IPS-NIHi11 (cell line): ENCODE measurements at regions not wholly inside any gene's neighbourhood (a gene's known extent, or its start where the extent isn't known, plus 50 kb on each side); places are given as distances from the start of the nearest gene placed in this dataset.

Experiments
- DNase-seq: peaks from one replicate; pipeline ENCODE4 v3.0.0; 2012; ENCODE audit warnings: mixed read lengths, low spot score

DNA sequence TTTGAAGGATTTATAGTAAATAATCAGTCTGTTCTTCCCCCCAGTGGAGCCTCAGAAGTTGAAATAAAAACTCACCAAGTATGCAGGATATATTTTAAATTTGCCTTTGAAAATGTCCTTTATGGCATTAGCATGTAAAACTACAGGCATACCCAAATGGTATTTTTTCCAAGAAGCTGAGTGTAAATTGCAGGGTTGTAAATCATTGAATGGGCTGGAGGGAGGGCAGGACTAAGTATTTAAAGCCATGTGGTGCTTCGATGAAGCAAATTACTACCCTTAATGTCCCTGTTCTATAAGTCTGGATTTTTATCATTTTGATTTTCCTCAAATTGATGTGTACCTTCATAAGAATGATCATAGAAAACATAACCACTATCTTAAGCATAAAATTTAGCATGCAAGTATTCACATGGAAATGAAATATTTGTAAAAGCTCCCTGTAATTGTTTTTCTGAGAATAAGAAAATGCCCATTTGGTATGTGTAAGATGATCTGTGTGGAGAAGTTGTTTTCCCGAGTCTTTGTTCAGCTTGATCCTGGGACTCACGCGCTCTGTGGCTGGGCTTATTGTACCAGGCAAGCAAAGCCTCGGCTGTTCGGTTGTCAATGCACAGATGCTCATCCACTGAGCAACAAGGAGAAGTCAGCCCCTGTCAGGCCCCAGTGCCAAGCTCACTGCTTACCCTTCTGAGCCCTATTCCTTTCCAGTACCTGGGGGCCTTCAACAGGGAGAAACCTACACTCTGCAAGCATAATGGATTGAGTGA lies 66.7 kb downstream of the CD164 start:
- no peak for DNase-seq

GRCh38 chr6:109314313-109314712 lies 68.0 kb downstream of the CD164 start:
- no peak for DNase-seq

DNA sequence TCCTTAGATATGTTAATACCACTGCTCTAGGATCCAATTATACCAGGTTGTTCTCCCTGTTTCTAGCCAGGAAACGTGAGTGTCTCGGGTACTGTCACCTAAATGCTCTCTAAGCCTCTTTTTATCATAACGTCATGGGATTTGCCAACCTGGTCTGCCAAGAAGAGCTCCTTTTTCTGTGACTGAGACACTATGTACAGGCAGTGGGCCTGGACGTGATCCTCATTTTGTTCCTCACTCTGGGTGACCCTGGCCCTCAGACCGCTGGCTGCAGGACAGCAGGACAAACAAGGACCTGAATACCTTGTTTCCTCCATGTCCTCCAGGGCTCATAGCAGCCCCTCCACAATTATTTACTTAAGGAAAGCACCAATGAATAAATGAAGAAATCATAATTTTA lies 69.1 kb downstream of the CD164 start:
- DNase-seq: no peak

DNA sequence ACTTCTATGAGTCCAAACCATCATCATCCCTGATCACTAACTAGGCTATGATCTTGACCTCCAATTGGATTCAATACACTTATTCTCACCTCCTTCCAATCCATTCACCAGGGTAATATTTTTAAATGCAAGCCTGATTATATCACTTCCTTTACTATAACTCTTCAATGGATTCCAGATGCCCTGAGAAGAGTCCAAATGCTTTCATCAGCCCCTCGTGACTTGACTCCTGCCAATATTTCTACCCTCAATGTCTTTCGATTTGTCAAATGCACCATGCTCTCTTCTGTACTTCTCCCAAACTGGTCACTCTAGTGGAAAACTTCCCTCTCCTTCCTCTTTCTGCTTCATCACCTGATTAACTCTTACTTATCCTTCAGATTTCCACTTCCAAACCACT lies 70.8 kb downstream of the CD164 start:
- DNase-seq: no peak

DNA sequence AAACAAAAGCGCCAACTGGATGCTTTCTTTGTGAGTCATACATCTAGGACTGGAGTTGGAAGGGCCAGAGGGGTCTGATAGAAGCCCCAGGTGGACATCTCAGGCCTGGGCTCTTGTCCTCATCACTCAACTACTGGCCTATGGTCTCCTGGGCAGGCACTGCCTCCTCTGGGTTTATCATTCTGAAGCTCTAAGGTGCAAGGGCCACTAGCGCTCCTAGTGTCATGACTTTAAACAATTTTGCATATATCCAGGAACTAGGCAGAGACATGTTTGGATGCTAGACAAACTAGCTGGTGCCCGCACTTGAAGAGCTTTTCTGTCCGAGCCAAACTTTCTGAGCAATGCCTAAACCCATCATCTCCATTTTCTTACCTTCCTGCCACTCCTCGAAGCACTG lies 72.3 kb downstream of the CD164 start:
- no peak for DNase-seq

GRCh38 chr6:109308018-109308492 lies 74.2 kb downstream of the CD164 start:
- DNase-seq: no peak

DNA sequence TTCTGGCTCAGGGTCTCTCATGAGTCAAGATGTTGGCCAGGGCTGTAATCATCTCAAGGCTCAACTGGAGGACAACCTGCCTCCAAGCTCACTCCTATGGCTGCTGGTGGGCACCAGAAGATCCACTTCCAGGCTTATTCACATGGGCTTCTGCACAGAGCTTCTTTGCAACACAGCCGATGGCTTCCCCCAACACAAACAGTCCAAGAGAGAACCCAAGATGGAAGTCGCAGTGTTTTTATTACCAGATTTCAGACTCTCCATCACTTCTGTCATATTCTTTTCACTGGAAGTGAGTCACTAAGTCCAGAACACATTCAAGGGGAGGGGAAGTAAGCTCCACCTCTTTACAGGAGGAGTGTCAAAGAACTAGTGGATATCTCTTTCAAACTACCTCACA lies 75.5 kb downstream of the CD164 start:
- DNase-seq: no peak

DNA sequence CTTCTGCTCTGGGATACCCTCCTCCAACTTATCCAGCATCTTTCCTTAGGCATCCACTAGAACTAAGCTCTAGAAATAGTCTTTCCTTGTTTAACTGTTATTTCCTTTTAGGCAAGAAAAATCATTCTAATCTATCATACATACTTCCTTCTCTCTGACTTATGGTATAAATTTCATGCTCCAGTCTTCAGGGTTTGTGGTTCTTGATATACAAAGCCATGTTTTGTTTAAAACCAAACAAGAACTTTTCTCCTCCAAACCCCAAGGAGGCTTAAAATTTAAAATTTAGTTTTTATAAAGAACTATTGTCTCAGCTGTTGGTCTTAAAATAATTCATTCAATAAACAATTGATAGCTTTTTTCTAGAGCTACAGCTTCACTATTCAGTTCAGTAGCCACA lies 77.2 kb downstream of the CD164 start:
- DNase-seq: no peak

DNA sequence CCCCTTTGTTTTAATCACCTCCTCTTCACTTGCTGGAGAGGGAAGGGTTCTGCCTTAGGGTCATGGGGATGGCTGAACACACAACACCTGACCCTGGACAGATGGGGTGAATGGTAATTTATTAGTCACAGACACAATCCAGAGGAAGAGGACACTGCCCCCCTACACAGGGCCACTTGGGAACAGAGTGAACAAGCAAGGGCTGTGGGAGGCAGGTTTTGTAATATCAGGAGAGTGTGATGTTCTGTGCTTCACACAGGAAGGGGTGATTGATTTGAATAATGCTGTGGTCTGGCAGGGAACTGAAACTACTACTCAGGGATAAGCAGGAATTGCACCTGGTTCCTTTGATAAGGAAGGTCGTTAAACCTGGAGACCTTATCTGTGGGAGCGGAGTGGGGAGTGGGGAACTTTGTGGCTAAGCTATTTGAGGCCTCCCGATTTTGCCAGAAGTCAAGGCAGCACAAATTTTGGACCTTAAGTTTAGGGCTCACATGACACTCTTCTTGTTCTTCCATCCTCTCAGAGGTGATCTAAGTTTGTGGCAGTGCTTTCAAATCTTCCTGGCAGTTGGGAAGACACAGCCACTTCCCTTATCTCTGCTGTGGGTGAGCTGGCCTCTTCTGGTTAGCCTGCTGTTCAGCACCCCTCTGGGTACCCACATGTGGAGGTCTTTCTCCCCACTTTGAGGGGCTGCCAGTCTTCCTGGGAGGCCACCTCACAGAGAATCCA lies 77.8 kb downstream of the CD164 start:
- DNase-seq: no peak

DNA sequence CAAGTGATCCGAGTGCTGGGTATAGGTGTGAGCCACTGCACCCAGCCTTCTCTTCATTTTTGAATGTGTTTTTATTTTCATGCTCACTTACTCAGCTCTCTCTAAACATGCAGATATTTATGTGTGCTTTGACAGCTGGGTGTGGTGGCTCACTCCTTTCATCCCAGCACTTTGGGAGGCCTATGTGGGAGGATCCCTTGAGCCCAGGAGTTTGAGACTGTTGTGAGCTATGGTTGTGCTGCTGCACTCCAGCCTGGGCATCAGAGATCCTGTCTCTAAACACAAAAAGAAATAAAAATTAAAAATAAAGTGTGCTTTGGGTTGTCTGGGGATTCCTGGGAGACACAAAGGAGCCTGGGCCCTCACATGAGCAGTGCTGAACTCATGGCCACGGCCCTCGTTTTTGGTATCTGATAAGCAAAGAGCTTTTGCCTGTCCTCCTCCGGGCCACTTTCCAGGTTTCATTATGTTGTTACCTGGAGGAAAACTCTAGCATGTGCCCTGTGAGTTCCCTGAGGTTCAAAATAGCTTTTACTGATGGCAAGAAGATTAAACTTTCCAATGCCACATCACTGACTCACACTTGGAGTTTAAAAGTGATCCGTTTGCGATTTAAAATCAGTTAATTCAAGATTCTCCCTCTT lies 78.5 kb downstream of the CD164 start:
- no peak for DNase-seq

- no peak for DNase-seq
These were observed 79.1 kb downstream of the CD164 start for GRCh38 chr6:109303164-109303563.

GRCh38 chr6:109302176-109302575 lies 80.1 kb downstream of the CD164 start:
- no peak for DNase-seq

DNA sequence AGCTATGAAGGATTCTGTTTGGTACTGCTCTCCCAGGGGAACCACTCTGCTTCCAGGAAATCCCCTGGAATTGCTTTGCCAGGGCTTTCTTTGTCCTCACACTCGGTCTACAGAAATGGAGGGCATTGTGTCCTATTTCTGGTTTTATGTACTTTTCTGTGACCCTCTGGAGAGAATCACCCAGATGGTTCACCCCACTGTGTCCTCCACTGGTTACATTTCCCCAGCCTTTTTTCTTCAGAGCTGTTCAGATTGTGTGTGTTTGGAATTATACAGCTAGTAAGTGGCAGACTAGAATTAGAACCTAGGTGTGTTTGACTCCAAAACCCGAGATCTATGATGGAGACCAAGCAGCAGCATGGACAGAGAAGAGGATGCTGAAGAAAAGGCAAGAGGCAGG lies 80.8 kb downstream of the CD164 start:
- DNase-seq: no peak

DNA sequence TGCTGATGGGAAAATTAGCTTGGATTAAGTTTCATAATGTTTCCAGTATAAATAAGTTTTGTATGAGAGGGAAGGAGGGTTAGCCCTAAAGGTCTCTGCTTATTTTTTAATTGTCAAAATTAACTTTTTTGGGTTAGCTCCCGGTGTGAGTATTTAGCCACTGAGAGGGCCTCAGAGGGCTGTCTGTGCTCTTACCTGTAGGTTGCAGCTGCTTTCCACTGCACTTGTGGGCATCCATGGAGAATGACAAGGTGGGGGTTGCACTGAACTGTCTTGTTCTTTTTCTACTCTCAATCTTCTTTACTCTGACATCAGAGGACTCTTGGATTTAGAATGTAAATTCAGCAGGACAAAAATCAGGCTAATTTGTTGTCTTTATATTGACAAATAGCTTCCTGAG lies 81.4 kb downstream of the CD164 start:
- no peak for DNase-seq

- DNase-seq: no peak
These were observed 82.3 kb downstream of the CD164 start for GRCh38 chr6:109299776-109300564.

DNA sequence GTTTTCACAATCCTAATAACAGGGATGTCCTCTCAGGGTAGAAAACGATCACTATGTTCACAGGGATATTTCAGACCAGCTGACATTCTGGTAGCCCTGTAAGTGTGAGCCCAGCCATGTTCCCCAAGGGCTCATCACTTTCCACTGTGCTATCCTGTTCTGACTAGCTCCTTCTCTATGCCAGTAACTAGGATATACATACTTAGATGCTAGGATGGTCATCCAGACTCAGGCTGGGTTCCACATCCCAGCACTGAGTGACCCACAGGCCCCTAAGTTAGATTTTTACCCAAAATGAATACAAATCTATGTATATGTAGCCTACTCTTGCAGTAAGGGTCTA lies 83.0 kb downstream of the CD164 start:
- DNase-seq: no peak

DNA sequence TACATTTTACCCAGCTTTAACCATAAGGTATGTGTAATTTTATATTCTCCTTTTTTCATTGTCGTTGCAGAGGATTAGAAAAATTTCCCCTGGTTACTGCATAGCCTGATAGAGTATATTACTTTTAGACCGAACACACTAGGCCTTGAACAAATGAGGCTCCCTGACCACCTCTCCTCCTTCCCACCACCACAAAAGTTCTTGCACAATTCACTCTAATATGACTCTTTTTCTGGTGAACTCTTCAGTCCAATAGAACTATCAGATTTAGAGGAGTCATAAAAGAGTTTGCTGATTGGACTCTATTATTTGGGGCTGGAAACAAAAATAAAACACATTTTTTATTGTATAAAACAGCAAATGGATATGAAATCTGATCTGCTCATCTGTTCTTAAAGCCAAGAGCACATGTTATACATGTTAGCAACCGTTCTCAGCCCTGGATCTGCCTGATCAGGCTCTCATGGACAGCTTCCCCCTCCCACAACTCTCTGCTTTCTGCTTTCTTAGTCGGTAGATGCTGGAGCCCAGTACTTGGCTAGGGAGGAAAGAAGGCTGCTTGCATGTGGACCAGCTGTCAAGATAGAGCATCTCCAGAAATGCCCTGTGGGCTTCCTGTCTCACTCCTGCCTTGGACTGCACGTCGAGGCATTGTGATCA lies 83.5 kb downstream of the CD164 start:
- DNase-seq: no peak

DNA sequence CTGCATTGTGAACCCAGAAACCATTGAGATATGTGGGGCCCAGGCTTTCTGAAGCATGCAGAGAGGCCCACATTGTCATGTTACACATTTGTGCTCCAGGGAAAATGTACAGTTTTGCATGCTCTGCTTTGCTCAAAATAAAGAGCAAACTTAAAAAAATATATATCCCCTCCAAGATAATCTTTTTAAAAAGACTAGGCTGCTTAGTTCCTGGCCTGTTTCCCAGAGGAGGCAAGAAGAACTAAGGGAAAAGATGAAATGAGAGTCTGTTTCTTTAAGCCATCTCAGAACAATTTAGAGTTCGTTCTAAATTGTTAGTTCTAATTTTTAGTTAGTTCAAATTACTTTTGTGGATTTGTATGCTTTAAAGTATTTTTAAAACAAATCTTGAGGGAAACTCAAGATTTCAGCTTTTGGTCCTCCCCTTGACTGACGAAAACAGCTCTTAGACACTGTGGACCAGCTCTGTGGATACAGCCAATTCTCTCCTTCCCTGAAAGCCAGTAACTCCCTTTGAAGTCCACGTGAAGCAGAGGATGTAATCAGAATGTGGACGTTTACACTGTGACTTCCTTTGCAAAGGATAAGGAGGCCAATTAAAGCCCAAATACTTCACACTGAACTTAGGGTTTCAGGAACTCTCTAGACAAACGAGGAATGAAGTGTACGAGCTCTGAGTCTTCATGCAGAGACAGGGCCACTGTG lies 84.7 kb downstream of the CD164 start:
- no peak for DNase-seq

DNA sequence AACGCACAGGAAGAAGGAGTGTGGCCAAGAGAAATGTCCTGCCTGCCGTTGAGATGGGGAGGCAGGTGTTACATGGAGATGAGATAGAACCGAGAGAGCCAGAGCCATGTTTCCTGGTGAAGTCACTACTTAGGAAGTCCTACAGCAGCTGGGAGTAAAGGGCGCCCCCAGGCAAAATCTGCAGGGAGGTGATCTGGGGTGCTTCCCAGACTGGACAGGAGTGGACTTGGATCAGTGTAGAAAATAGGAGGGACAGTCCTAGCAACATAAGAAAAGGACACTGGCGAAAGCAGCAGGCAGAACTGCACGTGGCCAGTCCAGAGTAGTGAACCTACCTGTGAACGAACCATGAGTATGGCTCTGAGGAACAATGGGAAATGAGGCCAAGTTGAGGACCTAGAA lies 85.3 kb downstream of the CD164 start:
- DNase-seq: no peak

- DNase-seq: no peak
These were observed 85.8 kb downstream of the CD164 start for GRCh38 chr6:109296452-109296851.

DNA sequence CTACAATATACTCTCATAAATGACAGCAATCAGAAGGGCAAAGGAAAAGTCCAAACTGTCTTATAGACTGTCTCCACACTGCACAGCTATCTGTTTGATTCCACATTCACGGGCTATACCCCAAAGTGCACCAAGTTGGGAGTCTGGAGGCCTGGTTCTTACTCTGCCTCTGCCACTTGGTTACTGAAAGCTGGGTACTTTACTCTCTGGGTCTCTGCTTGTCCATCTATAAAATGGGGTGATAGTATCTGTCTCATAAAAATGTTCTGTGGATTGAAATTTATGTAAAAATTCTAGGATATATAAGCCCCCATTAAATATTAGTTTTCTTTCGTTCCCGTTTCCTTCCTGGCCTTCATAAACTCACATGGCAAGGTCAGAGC lies 86.5 kb downstream of the CD164 start:
- DNase-seq: no peak
